GM12873 (cell line): ENCODE measurements at regions not wholly inside any gene's neighbourhood (a gene's known extent, or its start where the extent isn't known, plus 50 kb on each side); places are given as distances from the start of the nearest gene placed in this dataset.

ENCODE experiments used
- TF ChIP-seq, protein P1 (sequence below): IDR thresholded peaks from 2 replicates; pipeline ENCODE4 v1.5.1; 2012; ENCODE audit warnings: low read depth, mild to moderate bottlenecking, moderate library complexity, low read length, control low read depth; ENCODE audit not compliant: insufficient read depth; ENCODE audit errors: missing control alignments

DNA sequence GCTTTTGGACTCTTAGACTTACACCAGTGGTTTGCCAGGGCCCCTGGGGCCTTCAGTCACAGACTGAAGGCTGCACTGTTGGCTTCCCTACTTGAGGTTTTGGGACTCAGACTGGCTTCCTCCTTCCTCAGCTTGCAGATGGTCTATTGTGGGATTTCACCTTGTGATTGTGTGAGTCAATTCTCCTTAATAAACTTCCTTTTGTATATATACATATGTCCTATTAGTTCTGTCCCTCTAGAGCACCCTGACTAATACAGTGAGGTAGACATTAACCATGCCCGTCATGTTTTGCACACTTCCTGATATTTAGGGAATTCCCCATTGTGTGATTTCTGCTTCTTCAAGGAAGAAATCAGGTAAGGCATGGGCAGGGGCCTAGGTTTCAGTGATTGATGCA lies 147.8 kb upstream of the CA10 start:
- TF ChIP-seq, protein P1, sequence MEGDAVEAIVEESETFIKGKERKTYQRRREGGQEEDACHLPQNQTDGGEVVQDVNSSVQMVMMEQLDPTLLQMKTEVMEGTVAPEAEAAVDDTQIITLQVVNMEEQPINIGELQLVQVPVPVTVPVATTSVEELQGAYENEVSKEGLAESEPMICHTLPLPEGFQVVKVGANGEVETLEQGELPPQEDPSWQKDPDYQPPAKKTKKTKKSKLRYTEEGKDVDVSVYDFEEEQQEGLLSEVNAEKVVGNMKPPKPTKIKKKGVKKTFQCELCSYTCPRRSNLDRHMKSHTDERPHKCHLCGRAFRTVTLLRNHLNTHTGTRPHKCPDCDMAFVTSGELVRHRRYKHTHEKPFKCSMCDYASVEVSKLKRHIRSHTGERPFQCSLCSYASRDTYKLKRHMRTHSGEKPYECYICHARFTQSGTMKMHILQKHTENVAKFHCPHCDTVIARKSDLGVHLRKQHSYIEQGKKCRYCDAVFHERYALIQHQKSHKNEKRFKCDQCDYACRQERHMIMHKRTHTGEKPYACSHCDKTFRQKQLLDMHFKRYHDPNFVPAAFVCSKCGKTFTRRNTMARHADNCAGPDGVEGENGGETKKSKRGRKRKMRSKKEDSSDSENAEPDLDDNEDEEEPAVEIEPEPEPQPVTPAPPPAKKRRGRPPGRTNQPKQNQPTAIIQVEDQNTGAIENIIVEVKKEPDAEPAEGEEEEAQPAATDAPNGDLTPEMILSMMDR: no peak

DNA sequence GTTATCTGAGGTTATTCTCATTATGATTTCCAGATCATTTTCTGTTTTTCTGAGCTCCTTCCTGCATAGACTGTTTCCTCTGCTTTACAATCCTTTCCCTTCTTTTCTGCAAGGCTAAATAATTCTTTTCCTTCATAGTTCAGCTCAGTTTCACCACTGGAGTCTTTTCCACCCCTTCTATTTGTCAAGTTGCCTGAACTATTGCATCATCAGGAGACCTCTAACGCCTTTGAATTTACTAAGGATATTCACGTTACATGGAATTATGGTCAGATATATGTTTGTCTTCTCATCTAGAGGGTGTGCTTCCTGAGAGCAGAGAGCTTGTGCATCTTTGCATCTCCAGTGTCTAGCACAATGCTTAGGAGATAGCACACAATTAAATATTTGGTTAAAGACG lies 140.4 kb upstream of the CA10 start:
- TF ChIP-seq, protein P1: no peak

DNA sequence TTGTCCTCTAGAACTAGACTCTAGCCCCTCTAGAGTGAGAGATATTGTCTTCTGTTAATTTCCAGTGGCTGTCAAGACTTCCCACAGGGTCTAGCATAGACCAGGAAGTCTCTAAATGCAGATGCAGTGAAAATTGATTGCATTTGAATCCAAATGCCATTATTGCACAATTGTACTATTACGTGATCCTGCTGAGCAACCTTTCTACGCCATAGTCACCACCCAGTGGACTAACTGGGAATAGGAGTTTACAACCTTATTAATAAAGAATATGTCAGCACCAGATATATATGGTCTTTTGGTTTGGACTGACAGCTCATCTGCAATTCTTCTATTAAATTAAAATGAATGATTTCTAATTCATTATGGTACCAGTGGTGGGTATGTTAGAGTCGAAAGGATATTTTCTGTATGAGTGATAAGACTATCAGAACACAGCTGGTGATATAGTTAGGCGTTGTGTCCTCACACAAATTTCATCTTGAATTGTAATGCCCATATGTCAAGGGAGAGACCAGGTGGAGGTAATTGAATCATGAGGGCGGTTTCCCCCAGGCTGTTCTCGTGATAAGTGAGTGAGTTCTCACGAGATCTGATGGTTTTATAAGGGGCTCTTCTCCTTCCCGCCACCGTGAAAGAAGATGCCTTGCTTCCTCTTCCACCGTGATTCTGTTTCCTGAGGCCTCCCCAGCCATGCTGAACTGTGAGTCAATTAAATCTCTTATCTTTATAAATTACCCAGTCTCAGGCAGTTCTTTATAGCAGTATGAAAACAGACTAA lies 138.9 kb upstream of the CA10 start:
- TF ChIP-seq, protein P1: no peak

DNA sequence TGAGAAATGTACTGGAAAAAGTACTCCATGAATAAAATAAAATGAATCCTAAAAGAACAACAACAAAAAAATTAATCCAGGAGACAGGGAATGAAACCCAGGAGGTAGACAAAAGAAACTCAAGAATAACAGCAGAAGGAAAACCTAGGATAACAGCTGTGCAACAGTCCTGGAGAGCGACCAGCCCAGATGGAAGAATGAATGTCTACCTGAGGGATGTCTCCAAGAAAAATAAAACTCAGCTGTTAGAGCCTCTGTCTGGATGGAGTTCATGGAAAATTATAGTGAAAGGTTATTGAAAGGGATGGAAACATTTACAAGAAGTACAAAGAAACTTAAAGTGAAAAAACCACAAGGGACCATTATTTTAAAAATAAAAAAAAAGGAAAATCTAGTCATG lies 135.8 kb upstream of the CA10 start:
- TF ChIP-seq, protein P1: no peak

DNA sequence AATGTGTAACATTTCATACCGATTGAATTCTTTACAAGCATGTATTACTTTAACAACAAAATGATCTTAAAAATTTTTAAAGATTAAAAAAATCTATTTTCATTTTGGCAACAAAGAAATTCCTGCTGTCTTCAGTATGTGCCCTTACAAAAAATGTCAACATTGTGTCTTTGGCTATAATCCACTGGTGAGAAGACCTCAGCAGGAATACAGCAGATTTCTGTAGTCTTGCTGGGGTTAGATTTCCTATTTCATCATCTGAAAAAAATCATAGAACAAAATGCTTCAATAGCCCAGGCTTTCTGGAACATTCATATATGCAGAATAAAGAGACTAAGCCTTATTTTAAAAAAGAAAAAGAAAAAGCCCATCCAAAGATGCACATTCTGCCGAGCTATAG lies 129.1 kb upstream of the CA10 start:
- TF ChIP-seq, protein P1: no peak

DNA sequence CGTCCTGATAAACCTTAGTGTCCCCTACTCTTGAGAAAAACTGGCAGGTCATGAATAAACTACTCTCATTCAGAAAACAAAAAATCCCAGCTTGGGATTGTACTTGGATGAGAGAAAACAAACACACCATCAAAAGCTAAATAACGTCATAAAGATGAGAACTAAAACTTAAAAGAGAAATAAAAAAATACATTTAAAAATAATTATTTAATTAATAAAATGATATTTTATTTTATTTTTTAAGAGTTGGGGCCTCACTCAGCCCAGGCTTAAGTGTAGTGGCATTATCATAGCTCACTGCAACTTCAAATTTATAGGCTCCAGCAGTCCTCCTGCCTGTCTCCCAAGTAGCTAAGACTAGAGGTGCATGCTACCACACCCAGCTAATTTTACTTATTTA lies 125.4 kb upstream of the CA10 start:
- TF ChIP-seq, protein P1: no peak

DNA sequence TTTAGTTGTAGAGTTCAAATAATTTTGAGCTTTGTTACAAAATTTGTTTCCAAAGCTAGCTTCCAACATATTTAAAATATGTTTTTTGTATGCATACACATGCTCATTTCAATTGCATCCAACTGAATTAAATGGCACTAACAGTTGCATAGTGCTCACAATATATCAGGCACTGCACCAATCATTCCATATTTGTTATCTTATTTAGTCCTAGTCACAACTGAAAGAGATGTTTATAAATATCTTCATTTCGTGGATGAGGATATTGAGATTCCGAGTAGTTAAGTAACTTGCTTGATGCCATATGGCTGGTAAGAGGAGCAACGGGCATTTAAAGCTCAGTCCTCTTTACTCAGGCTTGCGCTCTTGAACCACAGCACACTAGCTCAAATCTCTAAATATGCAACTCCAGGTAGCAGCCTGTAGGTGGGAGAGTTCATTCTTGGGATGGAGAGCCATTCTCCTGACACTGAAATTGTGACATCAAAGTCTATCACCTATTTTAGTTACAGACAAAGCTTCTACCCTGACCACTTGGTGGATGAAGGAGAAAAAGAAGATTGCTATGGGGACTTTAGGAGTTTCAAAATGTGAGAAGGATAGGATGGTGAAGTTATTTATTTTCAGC lies 118.0 kb upstream of the CA10 start:
- TF ChIP-seq, protein P1: no peak
